Epidermal melanocyte (primary cell): ENCODE measurements at regions not wholly inside any gene's neighbourhood (a gene's known extent, or its start where the extent isn't known, plus 50 kb on each side); places are given as distances from the start of the nearest gene placed in this dataset.
"Not testable (repeated sequence)": the region's sequence is repeated elsewhere in the genome, so short reads cannot be mapped to it uniquely, and the experiment has no call there.

Experiments used
- DNase-seq: peaks from one replicate; pipeline ENCODE4 v3.0.0; 2011; ENCODE audit warnings: low spot score; ENCODE audit not compliant: insufficient read length

GRCh38 chr12:114504311-114504710 lies 98.4 kb upstream of the TBX5 start:
- DNase-seq, result peak; percentile 24

- DNase-seq, result no peak
These were observed 95.5 kb upstream of the TBX5 start for GRCh38 chr12:114501474-114501807.

DNA sequence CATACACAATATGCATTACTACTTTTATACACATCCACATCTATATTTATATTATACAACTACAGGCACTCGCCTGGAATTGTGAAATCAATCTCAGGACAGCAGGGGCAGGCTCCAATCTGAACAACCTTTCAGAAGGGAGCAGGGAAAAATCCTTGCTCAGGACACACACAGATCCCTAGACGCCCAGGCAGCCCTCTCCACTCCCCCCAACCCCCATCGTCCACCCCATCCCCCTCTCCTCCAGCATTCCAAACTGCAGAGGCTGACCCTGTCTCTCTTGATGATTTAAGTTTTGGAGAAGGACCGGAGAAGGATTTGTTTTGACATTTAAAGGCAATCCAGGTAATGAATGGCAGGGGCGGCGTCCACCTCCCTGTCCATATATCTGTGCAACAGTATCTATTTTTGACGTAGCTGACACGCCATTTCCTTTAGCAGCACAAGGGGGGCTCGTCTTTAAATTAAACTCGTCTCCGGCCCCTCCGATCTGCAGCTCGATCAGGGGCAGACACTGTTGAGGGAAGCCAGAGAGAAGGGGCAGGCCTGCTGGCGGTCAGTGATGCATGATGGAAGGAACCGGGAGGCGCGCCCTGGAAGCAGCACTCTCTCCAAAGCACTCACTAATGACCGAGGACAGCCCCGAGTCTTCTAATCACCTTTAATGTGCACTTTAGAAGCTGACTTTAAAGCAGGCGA lies 95.0 kb upstream of the TBX5 start:
- DNase-seq, result no peak

DNA sequence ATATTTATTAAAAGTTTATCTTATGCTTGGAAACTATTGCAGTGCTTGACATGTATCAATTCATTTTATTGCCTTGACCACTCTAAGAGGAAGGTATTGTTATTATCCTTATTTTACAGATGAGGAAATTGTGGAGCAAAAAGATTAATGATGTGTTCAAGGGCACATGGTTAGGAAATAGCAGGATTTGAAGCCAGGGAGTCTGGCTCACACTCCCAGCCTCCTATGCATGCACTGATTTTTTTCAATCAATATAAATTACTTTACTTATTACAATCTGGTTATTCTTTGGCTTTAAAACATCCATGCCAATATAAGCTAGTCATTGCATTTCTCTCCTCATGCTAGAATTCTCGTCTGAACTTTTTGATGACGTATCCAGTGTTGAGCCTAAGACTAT lies 94.2 kb upstream of the TBX5 start:
- no peak for DNase-seq

DNA sequence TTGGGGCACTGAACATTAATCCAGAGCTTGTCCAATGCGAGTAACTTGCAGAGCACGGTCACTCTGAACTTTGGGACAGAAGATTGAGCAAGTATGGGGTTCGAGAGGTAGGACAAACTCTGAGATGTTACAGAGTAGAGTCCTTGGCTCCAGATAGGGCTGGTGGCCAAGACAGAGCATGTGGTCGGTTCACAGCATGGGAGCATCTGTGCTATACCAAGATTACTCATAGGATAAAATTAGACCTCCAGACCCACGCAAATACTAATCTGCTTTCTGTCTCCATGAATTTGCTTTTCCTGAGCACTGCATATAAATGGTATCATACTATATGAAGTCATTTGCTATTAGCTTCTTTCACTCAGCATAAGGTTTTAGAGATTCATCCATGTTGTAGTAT lies 93.4 kb upstream of the TBX5 start:
- no peak for DNase-seq

DNA sequence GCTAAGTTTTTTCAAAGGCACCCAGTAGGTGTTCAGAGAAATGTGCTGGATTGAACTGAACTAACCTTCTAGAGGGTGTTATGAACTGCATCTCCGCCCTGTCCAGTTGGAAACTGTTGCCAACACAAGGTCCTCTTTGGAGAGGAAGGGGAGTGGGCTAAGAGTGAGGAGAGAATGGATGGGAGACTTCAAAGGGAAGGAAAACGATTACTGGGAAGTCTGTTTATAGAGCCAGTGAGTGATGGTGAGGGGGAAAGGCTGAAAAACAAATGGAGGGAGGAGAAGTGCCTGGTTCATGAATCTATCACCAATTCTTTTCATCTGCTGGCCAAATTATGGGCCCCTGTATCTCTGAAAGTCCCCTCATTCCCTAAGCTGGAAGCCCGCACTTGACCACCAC lies 86.0 kb upstream of the TBX5 start:
- no peak for DNase-seq

DNA sequence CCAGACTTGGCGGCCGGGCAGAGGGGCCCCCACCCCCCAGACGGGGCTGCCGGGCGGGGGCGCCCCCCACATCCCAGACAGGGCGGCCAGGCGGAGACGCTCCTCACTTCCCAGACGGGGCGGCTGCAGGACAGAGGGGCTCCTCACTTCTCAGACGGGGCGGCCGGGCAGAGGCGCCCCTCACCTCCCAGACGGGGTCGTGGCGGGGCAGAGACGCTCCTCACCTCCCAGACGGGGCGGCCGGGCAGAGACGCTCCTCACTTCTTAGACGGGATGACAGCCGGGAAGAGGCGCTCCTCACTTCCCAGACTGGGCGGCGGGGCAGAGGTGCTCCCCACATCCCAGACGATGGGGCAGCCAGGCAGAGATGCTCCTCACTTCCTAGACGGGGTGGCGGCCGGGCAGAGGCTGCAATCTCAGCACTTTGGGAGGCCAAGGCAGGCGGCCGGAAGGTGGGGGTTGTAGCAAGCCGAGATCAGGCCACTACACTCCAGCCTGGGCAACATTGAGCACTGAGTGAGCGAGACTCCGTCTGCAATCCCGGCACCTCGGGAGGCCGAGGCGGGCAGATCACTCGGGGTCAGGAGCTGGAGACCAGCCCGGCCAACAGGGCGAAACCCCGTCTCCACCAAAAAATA lies 79.0 kb upstream of the TBX5 start:
- DNase-seq, result not testable (repeated sequence)

GRCh38 chr12:114483996-114484395 lies 78.1 kb upstream of the TBX5 start:
- DNase-seq, result no peak

- no peak for DNase-seq
These were observed 75.2 kb upstream of the TBX5 start for GRCh38 chr12:114481200-114481535.

GRCh38 chr12:114480337-114481199 lies 74.6 kb upstream of the TBX5 start:
- no peak for DNase-seq

GRCh38 chr12:114479831-114480230 lies 73.9 kb upstream of the TBX5 start:
- no peak for DNase-seq

DNA sequence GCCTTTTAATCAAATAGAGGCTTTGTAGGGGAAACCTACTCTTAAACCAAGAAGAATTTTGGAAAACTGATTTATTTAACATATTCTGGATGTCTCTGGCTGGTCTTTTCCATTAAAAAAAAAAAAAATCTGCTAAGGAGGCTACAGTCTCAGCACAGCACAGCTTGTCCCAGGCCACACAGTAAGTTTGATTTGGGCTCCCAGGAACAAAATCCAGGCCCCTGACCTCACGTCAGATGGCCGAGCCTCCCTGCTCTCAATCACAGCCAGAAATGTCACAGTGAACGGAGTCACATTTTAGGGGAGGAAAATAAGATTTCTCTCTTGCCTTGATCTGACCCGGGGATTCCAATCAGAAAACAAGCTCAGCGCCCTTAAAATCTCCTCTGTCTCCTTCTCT lies 72.9 kb upstream of the TBX5 start:
- no peak for DNase-seq

DNA sequence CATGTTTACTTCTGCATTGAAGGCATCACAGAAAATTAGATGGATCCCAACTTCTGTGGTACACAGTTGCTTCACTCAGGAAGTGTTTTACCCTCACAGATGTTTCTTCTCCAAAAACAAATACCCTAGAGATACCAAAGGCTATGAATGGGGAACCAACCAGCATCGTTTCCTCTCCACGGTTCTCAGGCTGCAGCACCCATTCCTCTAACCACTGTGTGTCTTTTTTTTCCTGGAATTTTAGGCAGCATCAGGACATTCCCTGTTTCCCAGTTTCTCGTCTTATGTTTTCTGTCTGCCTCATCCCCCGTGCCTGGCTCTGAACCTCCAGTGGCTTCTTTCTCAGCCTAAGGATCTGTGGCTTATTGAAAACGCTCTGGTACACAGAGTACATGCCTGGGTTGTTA lies 72.0 kb upstream of the TBX5 start:
- no peak for DNase-seq

- no peak for DNase-seq
These were observed 70.2 kb upstream of the TBX5 start for GRCh38 chr12:114476159-114476558.

GRCh38 chr12:114473717-114474116 lies 67.8 kb upstream of the TBX5 start:
- no peak for DNase-seq

DNA sequence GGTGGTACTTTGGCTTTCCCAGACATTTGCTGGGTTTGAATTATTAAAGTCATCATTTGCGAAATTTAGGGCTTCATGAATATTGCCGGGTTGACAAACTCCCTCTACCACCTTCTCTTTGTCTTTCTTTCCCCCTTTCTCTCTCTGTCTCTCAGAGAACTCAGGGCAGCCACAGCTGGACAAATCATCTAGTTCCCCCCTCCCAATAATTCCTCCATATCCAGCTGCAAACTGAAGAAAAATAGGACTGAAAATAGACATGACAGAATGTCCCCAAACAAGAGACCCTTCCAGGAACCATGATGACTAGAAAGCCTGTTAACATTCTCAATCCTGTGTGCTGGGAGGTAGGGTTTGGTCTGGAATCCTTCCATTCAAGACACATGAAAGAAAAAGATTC lies 67.1 kb upstream of the TBX5 start:
- no peak for DNase-seq

DNA sequence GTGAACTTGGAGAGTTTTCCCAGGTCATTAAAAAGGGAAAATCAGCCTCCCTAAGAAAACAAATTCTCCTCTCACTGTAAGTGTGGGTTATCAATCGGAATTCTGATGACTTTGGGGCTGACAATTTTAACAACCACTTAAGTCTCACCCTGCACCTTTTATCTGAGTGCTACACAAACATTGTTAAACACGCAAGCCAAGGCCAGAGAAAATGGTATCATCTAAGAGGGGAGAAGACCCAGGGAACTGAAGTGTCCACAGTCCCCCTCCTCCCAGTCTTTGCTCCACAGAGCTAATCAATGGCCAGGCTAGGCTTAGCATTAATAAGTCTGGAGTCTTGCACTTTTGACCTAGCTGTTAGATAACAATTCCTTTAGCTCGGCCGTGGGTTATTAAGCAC lies 51.7 kb upstream of the TBX5 start:
- no peak for DNase-seq
